GM19328 (cell line): ENCODE measurements at regions not wholly inside any gene's neighbourhood (a gene's known extent, or its start where the extent isn't known, plus 50 kb on each side); places are given as distances from the start of the nearest gene placed in this dataset.

ENCODE experiments used
- ATAC-seq: cut with Tn5 transposase; IDR thresholded peaks from one replicate; pipeline ENCODE4 v1.9.1; 2021; ENCODE audit warnings: mild to moderate bottlenecking, moderate library complexity; ENCODE audit not compliant: unreplicated experiment

- ATAC-seq = no peak
These were observed 114.7 kb downstream of the C1D start for GRCh38 chr2:67948057-67948456.

- ATAC-seq = no peak
These were observed 114.3 kb downstream of the C1D start for GRCh38 chr2:67948506-67948905.

DNA sequence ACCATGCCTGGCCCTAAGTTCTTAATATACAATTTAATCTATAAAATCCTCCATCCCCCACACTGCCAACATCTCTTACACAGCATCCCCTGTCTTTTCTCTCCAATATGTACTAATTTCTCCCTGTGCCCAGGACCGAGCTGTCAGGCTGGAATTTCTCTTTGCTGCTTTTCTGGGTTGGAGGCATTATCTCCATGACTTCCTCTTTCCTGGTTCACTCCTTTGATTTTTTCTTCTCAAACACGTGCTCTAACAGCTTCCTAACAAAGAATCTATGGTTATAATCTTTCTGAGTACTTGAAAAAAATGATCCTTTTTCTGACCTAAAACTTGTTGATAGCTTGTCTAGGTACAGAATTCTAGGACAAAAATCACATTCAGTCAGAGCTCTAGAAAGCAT lies 112.8 kb downstream of the C1D start:
- no peak for ATAC-seq

DNA sequence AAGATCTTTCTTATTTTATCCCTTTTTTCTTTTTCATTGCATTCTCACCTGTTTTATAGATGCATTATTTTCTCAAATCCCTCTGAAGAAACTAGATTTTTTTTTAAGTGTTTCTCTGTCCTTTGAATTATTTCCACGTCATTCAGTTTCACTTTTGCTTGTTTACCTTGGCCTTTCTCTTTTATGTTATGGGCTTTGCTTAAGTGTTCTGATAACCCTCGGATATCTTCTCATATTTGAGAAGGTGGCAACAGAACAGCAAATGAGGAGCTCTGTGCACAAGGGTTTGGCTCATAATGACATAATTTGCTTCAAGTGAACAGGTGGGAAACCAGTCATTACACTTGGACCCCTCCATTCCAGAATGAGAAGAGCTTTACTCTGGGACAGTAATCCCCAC lies 111.9 kb downstream of the C1D start:
- no peak for ATAC-seq

- ATAC-seq = no peak
These were observed 110.7 kb downstream of the C1D start for GRCh38 chr2:67952066-67952465.

GRCh38 chr2:67954093-67954748 lies 108.6 kb downstream of the C1D start:
- ATAC-seq = no peak

DNA sequence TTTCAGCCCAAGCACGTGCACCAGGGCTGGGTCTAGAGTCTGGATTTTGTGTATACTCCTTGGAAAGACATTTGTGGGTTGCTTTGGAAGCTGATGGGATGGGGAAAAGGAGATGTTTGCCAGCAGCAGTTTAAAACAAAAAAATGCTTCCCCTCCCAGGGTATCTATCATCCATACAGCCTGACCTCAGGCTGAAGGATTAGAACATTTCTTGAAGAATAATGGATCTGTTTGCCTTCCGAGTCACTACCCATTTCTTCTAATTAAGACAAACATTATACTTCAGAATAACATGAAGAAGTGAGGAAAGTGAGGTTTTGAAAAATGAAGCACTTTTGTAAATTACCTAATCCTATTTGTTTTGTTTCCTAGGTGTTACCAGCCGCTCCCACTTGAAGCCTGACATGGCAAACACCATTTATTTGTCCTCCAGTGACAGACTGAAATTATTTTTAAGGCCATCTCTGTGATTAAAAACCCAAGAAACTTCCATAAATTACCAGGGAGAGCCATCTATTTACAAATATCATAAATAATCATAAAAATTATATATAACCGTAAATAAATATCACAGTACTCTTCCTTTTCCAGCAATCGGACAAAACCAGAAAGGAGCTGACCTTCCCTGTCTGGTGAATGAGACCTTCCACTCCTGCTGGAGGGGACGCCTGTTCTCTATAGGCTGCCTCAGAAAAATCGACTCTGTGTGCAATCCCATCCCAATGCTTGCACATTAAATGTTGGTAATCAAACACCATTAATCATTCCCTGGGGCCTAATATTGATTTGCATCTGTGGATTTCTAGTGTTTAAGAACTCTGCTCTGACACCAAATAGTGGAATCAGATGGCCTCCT lies 106.8 kb downstream of the C1D start:
- no peak for ATAC-seq

- ATAC-seq = no peak
These were observed 97.6 kb downstream of the C1D start for GRCh38 chr2:67965246-67965645.

DNA sequence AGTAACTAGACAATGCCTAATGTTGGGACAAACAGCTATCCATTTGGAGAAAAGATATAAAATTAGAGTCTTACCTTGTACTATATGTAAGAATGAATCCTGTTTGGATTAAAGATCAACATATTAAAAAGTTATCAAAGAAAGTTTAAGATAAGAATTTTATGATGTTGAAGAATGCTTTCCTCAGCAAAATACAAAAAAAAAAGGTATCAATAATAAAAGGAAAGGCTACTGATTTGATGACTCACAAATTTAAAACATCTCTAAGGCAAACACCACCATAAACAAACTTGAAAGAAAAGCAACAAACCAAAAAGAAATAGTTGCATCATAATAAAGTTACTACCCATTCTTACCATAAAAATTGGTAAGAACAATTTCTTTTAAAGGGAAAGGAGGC lies 92.7 kb downstream of the C1D start:
- ATAC-seq = no peak

GRCh38 chr2:67970542-67970941 lies 92.3 kb downstream of the C1D start:
- no peak for ATAC-seq

DNA sequence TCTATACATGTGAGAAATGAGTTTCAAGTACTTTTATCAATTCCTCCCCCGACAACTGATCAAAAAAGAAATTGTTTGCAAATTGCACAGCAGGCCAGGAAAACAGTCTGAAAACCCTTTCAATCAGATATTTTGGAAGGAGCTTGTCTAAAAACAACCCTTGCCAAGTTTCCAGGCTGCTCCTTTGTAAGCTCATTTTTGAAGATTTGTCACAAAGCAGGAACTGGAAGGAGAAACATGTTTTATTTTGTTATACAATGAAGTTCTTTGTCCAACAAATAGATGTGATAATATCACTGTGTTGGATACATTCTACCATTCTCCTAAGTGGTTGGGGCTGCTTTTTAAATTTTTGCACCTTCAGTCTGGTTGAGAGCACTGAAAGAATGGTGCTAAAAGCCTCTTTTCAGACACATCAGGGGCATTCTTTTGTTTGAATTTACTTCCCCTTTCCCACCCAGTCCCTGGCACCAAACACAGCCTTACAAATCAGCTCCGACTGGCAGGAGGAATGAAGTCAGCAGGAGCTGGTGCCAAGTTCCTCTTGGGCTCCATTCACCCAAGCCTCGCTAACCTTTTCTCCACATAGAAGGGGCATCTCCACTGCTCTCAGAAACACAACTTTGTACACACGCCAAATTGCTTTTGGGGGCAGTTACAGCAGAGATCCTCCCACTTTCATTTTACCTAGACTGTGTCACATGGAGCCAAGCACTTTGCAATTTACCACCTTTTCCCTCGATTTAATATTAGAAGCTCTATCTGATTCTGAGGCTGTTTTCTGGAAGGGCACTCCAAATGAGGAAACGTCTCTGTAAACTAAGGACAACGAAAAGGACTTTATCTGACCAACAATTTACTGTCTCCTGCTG lies 88.0 kb downstream of the C1D start:
- no peak for ATAC-seq

- no peak for ATAC-seq
These were observed 85.3 kb downstream of the C1D start for GRCh38 chr2:67977464-67977863.

GRCh38 chr2:67982956-67983355 lies 79.8 kb downstream of the C1D start:
- no peak for ATAC-seq

DNA sequence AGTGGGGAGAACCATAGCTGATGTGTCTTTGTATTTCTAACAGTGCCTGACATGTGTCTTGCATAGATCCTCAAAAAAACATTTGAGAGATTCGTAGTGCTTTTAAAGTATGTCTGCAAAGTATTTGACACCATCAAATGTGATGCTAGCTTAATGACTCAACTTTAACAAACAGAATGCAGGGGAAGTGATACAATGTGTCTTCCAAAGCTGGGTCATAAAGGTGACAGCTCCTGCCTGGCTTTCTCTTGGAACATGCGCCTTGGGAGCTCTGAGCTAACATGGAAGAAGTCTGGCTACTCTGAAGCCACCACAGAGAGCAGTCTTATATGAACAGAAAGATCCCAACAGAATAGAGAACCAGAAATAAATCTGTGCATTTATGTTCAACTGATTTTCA lies 78.2 kb downstream of the C1D start:
- no peak for ATAC-seq

GRCh38 chr2:67985586-67985985 lies 77.2 kb downstream of the C1D start:
- ATAC-seq = no peak

- no peak for ATAC-seq
These were observed 76.5 kb downstream of the C1D start for GRCh38 chr2:67986258-67986657.
